ENCODE measurements at regions not wholly inside any gene's neighbourhood (a gene's known extent, or its start where the extent isn't known, plus 50 kb on each side); places are given as distances from the start of the nearest gene placed in this dataset.

DNA sequence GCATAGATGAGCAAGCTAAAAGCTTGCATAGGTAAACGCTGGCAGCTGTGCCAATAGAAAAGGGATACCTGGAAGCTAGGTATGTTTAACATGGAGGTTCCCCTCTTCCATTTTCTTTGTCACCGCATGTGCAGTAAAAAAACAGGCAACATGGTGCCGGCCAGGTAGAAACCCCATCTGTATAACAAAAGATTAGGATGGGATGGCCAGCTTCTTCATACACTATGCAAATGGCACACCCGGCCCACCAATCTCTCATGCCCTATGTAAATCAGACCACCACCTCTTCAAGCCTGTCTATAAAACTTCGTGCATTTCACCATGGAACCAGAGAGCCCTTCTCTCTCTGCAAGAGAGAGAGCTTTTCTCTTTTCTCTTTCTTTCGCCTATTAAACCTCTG lies 224.3 kb upstream of the P2RY1 start:
- ATAC-seq (ENCODE audit: low FRiP score): no peak
- Histone ChIP-seq H3K27me3 (ENCODE audit: control insufficient read depth in 1 of 2, insufficient read depth in 2 of 2, low read length in 1 of 2) (no peaks in the 10 kb centered on the region), H3K4me1 (ENCODE audit: control insufficient read depth in 1 of 2, insufficient read depth in 2 of 2, low read length in 2 of 2) (no peaks in the 10 kb centered on the region), H3K27ac (ENCODE audit: low read depth in 1 of 2, low read length in 2 of 2) (no peak overlapping the region), H3K36me3 (ENCODE audit: control insufficient read depth in 1 of 2, insufficient read depth in 2 of 2, low read length in 1 of 2) (no peaks in the 10 kb centered on the region), H3K4me3 (ENCODE audit: low read length in 2 of 2) (no peak overlapping the region), H3K9me3 (ENCODE audit: control insufficient read depth, low read length) (no peaks in the 10 kb centered on the region)
- 89 to 90% methylated on average over 6 of the region's 6 CpGs for WGBS, 2 donors
- DNase-seq: no peak
- intact Hi-C loops (cut with DNase I): no loop called here

DNA sequence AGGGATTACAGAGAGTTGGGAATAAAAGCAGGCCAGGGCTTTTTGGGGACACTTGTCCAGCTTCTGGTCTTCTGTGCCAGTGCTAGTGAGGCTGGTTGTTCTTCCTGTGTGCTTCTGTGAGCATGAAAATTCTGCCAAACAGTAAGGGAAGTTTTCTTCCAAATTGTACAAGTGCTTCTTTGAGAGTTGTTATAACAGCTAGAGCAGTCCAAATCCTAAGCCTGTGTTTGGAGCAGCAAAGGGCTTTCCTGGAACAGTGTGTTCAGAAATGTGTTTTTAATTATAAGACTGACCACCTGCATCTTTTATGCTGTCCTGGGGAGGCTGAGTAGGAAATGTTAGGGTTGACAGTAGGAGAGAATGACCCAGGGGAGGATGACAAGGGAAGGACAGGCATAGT lies 223.0 kb upstream of the P2RY1 start:
- Histone ChIP-seq H3K27ac (ENCODE audit: low read depth in 1 of 2, low read length in 2 of 2) (no peak overlapping the region), H3K9me3 (ENCODE audit: control insufficient read depth, low read length) (no peaks in the 10 kb centered on the region), H3K4me3 (ENCODE audit: low read length in 2 of 2) (no peak overlapping the region), H3K4me1 (ENCODE audit: control insufficient read depth in 1 of 2, insufficient read depth in 2 of 2, low read length in 2 of 2) (no peaks in the 10 kb centered on the region), H3K36me3 (ENCODE audit: control insufficient read depth in 1 of 2, insufficient read depth in 2 of 2, low read length in 1 of 2) (no peaks in the 10 kb centered on the region), H3K27me3 (ENCODE audit: control insufficient read depth in 1 of 2, insufficient read depth in 2 of 2, low read length in 1 of 2) (no peaks in the 10 kb centered on the region)
- DNase-seq (no peak), ATAC-seq (ENCODE audit: low FRiP score) (no peak)
- intact Hi-C loops (cut with DNase I): no loop called here

DNA sequence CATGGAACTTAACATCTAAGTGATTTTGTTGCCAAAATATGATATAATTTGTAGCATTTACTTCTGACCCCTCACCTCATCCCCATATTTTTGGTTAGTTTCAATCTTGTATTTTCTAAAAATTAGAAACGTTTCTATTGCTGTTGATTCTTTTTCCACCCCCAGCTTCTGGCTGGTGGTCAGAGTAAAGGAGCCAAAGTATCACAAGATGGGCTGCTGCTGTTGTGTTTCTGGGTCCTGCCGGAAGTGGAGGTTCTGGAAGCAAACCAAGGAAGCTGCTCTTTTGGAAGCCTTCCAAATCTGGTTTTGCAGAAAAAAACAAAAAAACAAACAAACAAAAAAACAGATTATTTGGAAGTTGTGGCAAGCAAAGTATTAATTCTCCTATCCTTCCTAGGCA lies 221.1 kb upstream of the P2RY1 start:
- ATAC-seq (ENCODE audit: low FRiP score): no peak
- no peak overlapping the region for H3K4me3 ChIP-seq (ENCODE audit: low read length in 2 of 2)
- H3K36me3 ChIP-seq (ENCODE audit: control insufficient read depth in 1 of 2, insufficient read depth in 2 of 2, low read length in 1 of 2): no peaks in the 10 kb centered on the region
- 53 to 58% methylated on average over 2 of the region's 2 CpGs for WGBS, 2 donors
- no peak overlapping the region for H3K27ac ChIP-seq (ENCODE audit: low read depth in 1 of 2, low read length in 2 of 2)
- no peaks in the 10 kb centered on the region for H3K4me1 ChIP-seq (ENCODE audit: control insufficient read depth in 1 of 2, insufficient read depth in 2 of 2, low read length in 2 of 2)
- H3K27me3 ChIP-seq (ENCODE audit: control insufficient read depth in 1 of 2, insufficient read depth in 2 of 2, low read length in 1 of 2): no peaks in the 10 kb centered on the region
- no peak for DNase-seq
- intact Hi-C loops (cut with DNase I): no loop called here
- no peaks in the 10 kb centered on the region for H3K9me3 ChIP-seq (ENCODE audit: control insufficient read depth, low read length)

DNA sequence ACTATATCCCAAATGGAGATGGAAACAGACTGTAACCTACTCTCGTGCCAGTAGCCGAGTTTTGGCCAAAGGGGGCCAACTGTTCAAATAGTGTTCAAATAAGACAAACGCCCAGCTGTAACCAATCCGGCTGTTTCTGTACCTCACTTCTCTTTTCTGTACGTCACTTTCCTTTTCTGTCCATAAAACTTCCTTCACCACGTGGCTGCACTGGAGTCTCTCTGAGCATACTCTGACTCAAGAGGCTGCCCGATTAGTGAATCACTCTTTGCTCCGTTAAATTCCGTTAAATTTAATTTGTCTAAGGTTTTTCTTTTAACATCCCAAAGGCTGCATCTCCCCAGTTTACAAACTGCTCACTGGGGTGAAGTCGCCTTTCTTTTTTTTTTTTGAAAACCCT lies 219.2 kb upstream of the P2RY1 start:
- 94 to 95% methylated on average over 10 of the region's 10 CpGs for WGBS, 2 donors
- no peak for ATAC-seq (ENCODE audit: low FRiP score)
- H3K36me3 ChIP-seq (ENCODE audit: control insufficient read depth in 1 of 2, insufficient read depth in 2 of 2, low read length in 1 of 2): no peaks in the 10 kb centered on the region
- no peak for DNase-seq
- H3K27me3 ChIP-seq (ENCODE audit: control insufficient read depth in 1 of 2, insufficient read depth in 2 of 2, low read length in 1 of 2): no peaks in the 10 kb centered on the region
- H3K4me3 ChIP-seq (ENCODE audit: low read length in 2 of 2): no peak overlapping the region
- intact Hi-C loops (cut with DNase I): no loop called here
- no peak overlapping the region for H3K27ac ChIP-seq (ENCODE audit: low read depth in 1 of 2, low read length in 2 of 2)
- H3K9me3 ChIP-seq (ENCODE audit: control insufficient read depth, low read length): no peaks in the 10 kb centered on the region
- H3K4me1 ChIP-seq (ENCODE audit: control insufficient read depth in 1 of 2, insufficient read depth in 2 of 2, low read length in 2 of 2): no peaks in the 10 kb centered on the region

DNA sequence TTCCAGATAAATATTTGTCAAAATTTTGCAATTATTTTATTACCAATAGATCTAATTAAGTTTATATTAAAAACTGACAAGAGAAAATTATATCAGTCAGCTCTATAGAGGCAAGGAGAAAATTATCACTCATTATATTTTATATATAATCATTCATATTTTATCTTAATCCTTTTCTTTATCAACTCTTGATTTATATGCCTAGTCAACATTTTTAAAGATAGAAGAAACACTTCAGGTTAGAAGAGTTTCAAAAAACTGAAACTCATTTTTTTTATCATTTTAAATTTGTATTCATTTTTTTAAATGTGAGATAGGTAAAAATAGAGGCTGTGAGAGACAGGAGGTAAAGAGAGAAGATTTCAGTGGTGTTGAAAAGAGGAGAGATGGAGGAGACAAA lies 217.3 kb upstream of the P2RY1 start:
- DNase-seq (no peak), ATAC-seq (ENCODE audit: low FRiP score) (no peak)
- no peaks in the 10 kb centered on the region for H3K27me3 ChIP-seq (ENCODE audit: control insufficient read depth in 1 of 2, insufficient read depth in 2 of 2, low read length in 1 of 2)
- H3K4me1 ChIP-seq (ENCODE audit: control insufficient read depth in 1 of 2, insufficient read depth in 2 of 2, low read length in 2 of 2): peaks cover 0 to 2% of the 10 kb centered on the region in 2 donors
- H3K27ac ChIP-seq (ENCODE audit: low read depth in 1 of 2, low read length in 2 of 2): no peak overlapping the region
- H3K4me3 ChIP-seq (ENCODE audit: low read length in 2 of 2): no peak overlapping the region
- no peaks in the 10 kb centered on the region for H3K36me3 ChIP-seq (ENCODE audit: control insufficient read depth in 1 of 2, insufficient read depth in 2 of 2, low read length in 1 of 2)
- intact Hi-C loops (cut with DNase I): no loop called here
- no peaks in the 10 kb centered on the region for H3K9me3 ChIP-seq (ENCODE audit: control insufficient read depth, low read length)

DNA sequence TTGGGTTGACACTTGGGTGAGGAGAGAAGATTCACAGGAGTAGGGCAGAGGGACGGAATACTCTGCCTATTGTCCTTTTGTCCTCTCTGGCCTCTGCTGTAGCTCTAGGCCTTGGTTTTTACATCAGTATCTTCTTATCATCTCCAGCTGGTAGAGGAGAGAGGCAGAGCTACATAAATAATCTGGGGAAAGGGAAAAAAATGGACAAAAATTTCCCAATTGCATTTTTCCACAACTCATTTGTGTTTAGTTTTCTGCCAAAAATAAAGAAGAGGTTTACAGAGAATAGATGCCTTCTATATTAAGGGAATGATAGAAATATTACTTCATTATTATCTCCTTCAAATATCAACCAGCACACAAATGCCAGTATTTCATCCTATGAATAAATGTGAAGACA lies 216.4 kb upstream of the P2RY1 start:
- no peak for ATAC-seq (ENCODE audit: low FRiP score)
- no peak overlapping the region for H3K27ac ChIP-seq (ENCODE audit: low read depth in 1 of 2, low read length in 2 of 2)
- no peak for DNase-seq
- WGBS, 2 donors: 83 to 100% methylated on average over 1 of the region's 1 CpG
- H3K36me3 ChIP-seq (ENCODE audit: control insufficient read depth in 1 of 2, insufficient read depth in 2 of 2, low read length in 1 of 2): no peaks in the 10 kb centered on the region
- H3K4me3 ChIP-seq (ENCODE audit: low read length in 2 of 2): no peak overlapping the region
- H3K4me1 ChIP-seq (ENCODE audit: control insufficient read depth in 1 of 2, insufficient read depth in 2 of 2, low read length in 2 of 2): peaks cover 0 to 2% of the 10 kb centered on the region in 2 donors
- no peaks in the 10 kb centered on the region for H3K9me3 ChIP-seq (ENCODE audit: control insufficient read depth, low read length)
- no peaks in the 10 kb centered on the region for H3K27me3 ChIP-seq (ENCODE audit: control insufficient read depth in 1 of 2, insufficient read depth in 2 of 2, low read length in 1 of 2)
- intact Hi-C loops (cut with DNase I): no loop called here

DNA sequence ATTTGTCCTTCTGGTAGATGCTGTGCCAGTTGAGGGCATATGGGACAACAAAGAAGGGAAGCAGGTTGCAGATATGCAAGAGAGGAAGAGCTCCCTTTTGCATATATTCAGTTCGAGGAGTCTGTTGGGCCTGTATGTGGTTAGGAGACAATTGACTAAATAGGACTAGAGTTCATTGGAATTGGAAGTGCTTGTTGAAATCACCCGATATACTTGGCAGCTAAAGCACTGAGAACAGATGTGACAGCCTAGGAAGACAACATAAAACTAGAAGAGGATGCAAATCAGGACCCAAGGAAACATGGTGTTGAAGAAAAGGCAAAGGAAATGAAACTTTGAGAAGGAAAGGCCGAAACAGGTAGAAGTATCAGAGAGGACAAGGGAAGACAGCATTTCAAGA lies 215.2 kb upstream of the P2RY1 start:
- WGBS, 2 donors: 95 to 96% methylated on average over 3 of the region's 3 CpGs
- ATAC-seq (ENCODE audit: low FRiP score): no peak
- intact Hi-C loops (cut with DNase I): no loop called here

DNA sequence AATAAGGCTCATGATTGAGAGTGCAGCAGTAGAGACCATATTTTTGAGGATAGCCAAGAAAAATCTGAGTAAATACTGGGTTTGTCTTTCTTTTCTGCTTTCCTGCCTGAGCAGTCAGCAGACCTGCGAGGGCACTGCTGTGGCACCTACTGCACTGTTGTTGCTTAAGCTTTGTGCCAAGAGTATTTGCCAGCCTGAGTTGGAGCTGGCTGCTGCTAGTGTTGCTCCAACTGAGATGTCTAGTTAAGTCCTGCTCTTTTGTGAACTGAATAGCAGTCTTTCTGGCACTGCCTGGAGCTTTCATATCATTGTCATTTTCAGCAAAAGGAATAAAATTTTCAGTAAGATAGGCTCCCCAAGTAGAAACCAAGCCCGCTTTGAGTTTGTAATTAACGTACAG lies 214.5 kb upstream of the P2RY1 start:
- ATAC-seq (ENCODE audit: low FRiP score): peak; percentile 36
- no peaks in the 10 kb centered on the region for H3K36me3 ChIP-seq (ENCODE audit: control insufficient read depth in 1 of 2, insufficient read depth in 2 of 2, low read length in 1 of 2)
- 20 to 28% methylated on average over 3 of the region's 3 CpGs for WGBS, 2 donors
- no peaks in the 10 kb centered on the region for H3K27me3 ChIP-seq (ENCODE audit: control insufficient read depth in 1 of 2, insufficient read depth in 2 of 2, low read length in 1 of 2)
- H3K4me1 ChIP-seq (ENCODE audit: control insufficient read depth in 1 of 2, insufficient read depth in 2 of 2, low read length in 2 of 2): peaks cover 0 to 2% of the 10 kb centered on the region in 2 donors
- H3K27ac ChIP-seq (ENCODE audit: low read depth in 1 of 2, low read length in 2 of 2): no peak overlapping the region
- intact Hi-C loops (cut with DNase I): no loop called here
- no peak for DNase-seq
- H3K9me3 ChIP-seq (ENCODE audit: control insufficient read depth, low read length): no peaks in the 10 kb centered on the region
- no peak overlapping the region for H3K4me3 ChIP-seq (ENCODE audit: low read length in 2 of 2)

More for the DNA sequence above, 215.2 kb upstream of the P2RY1 start:
- Histone ChIP-seq H3K4me3 (ENCODE audit: low read length in 2 of 2) (no peak overlapping the region), H3K36me3 (ENCODE audit: control insufficient read depth in 1 of 2, insufficient read depth in 2 of 2, low read length in 1 of 2) (no peaks in the 10 kb centered on the region), H3K9me3 (ENCODE audit: control insufficient read depth, low read length) (no peaks in the 10 kb centered on the region), H3K27ac (ENCODE audit: low read depth in 1 of 2, low read length in 2 of 2) (no peak overlapping the region), H3K27me3 (ENCODE audit: control insufficient read depth in 1 of 2, insufficient read depth in 2 of 2, low read length in 1 of 2) (no peaks in the 10 kb centered on the region), H3K4me1 (ENCODE audit: control insufficient read depth in 1 of 2, insufficient read depth in 2 of 2, low read length in 2 of 2) (peaks cover 0 to 2% of the 10 kb centered on the region in 2 donors)
- DNase-seq: no peak

DNA sequence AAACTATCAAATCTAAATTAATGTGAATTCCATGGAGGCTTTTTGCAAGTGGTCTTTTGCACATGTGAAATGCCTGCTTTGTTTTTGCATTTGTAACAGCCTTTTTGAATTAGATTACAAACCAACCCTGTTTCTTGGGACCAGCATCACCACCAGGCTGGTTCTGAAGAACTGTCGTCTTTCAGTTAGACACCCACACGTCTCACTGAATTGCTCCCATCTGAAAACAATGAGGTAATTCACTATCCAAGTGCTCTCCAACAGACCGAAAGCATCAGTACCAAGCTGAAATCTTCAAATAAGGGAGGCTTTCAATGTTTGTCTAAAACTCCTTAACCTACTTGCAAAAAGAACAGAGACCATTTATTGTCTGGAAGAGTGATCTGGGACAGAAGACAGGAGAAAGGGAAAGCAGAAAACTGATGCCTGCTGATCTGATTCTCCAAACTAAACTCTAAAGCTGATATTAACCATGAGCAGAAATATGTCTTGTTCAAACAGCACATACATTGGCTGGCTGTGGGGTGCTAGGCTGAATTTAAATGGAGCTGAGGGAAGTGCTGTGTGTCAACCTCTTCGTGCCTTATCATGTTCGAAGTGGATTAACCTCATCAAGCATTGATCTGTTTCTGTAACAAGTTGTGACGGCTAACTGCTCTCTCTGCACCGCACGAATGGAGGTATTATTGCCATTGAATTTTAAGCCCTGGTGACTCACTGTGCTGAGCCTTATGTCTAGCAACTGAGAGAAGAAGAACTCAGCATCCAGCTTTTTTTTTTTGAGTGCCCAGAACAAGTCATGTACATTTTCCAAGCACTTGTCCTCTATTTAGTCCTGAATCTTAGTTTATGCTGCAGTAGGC lies 213.7 kb upstream of the P2RY1 start:
- Histone ChIP-seq H3K4me1 (ENCODE audit: control insufficient read depth in 1 of 2, insufficient read depth in 2 of 2, low read length in 2 of 2) (peaks cover 0 to 2% of the 10 kb centered on the region in 2 donors), H3K4me3 (ENCODE audit: low read length in 2 of 2) (no peak overlapping the region), H3K27ac (ENCODE audit: low read depth in 1 of 2, low read length in 2 of 2) (no peak overlapping the region), H3K36me3 (ENCODE audit: control insufficient read depth in 1 of 2, insufficient read depth in 2 of 2, low read length in 1 of 2) (no peaks in the 10 kb centered on the region), H3K27me3 (ENCODE audit: control insufficient read depth in 1 of 2, insufficient read depth in 2 of 2, low read length in 1 of 2) (no peaks in the 10 kb centered on the region), H3K9me3 (ENCODE audit: control insufficient read depth, low read length) (no peaks in the 10 kb centered on the region)
- WGBS, 2 donors: 58 to 67% methylated on average over 8 of the region's 8 CpGs
- intact Hi-C loops (cut with DNase I): no loop called here
- DNase-seq (no peak), ATAC-seq (ENCODE audit: low FRiP score) (no peak)

All from aorta (tissue), 5 donors.